OCI-LY7 (cell line): ENCODE measurements at regions not wholly inside any gene's neighbourhood (a gene's known extent, or its start where the extent isn't known, plus 50 kb on each side); places are given as distances from the start of the nearest gene placed in this dataset.

Source experiments
- BruUV-seq: library from RNA; stranded (reverse); fragments of 400-500 nt; replicated peaks from 2 replicates; lab custom pipeline; 2021; lab: Mats Ljungman, UMichigan
- CTCF ChIA-PET: fragments of 300-600 bp; sonication (Branson Sonifier 250); formaldehyde crosslinking; loops from one replicate; lab custom pipeline; 2022; ENCODE audit warnings: antibody characterized with exemption; ENCODE audit not compliant: unreplicated experiment; lab: Charles Lee
- POLR2A ChIA-PET: fragments of 300-600 bp; sonication (Branson Sonifier 250); formaldehyde crosslinking; loops from one replicate; lab custom pipeline; 2022; ENCODE audit warnings: antibody characterized with exemption; lab: Charles Lee
- DNase-seq: peaks from one replicate; pipeline ENCODE4 v3.0.0-alpha.2; 2015; ENCODE audit warnings: low spot score
- H2AFZ ChIP-seq: fragments of 200-600 bp; sonication (generic), shearing (Covaris generic); 2 replicates; pipeline ENCODE4 v1.6.1; 2014; ENCODE audit warnings: mild to moderate bottlenecking, antibody characterized with exemption, low read length, moderate library complexity
- H3K27ac ChIP-seq: fragments of 200-600 bp; sonication (generic); 2 replicates; pipeline ENCODE4 v1.5.1; 2014; ENCODE audit warnings: mixed run types, low read depth, mild to moderate bottlenecking, moderate library complexity, low read length, inconsistent platforms; ENCODE audit not compliant: poor library complexity, severe bottlenecking
- H3K36me3 ChIP-seq: fragments of 200-600 bp; sonication (generic); 2 replicates; pipeline ENCODE4 v1.6.1; 2014; ENCODE audit warnings: mild to moderate bottlenecking, antibody characterized with exemption, low read length, moderate library complexity, mixed read lengths; ENCODE audit not compliant: insufficient read depth
- H3K4me1 ChIP-seq: fragments of 200-600 bp; sonication (generic); 2 replicates; pipeline ENCODE4 v1.5.1; 2014; ENCODE audit warnings: mild to moderate bottlenecking, low read length; ENCODE audit not compliant: insufficient read depth, poor library complexity, severe bottlenecking
- H3K4me2 ChIP-seq: fragments of 200-600 bp; sonication (generic); 2 replicates; pipeline ENCODE4 v1.6.1; 2014; ENCODE audit warnings: mild to moderate bottlenecking, low read length
- H3K4me3 ChIP-seq: fragments of 200-600 bp; sonication (generic); 2 replicates; pipeline ENCODE4 v1.5.1; 2014; ENCODE audit warnings: mild to moderate bottlenecking, low read depth, low read length; ENCODE audit not compliant: poor library complexity, severe bottlenecking
- H3K79me2 ChIP-seq: fragments of 200-600 bp; sonication (generic); 2 replicates; pipeline ENCODE4 v1.6.1; 2016; ENCODE audit warnings: low read depth, mild to moderate bottlenecking, low read length, moderate library complexity, mixed read lengths; ENCODE audit not compliant: insufficient read depth
- H3K9me2 ChIP-seq: fragments of 200-600 bp; sonication (generic); 2 replicates; pipeline ENCODE4 v1.6.1; 2016; ENCODE audit warnings: mild to moderate bottlenecking, low read length, mixed read lengths; ENCODE audit not compliant: insufficient read depth
- H3K9me3 ChIP-seq: fragments of 200-600 bp; sonication (generic); 2 replicates; pipeline ENCODE4 v1.6.1; 2014; ENCODE audit warnings: mild to moderate bottlenecking, mixed run types, low read length, mixed read lengths
- H4K20me1 ChIP-seq: fragments of 200-600 bp; sonication (generic); 2 replicates; pipeline ENCODE4 v1.6.1; 2014; ENCODE audit warnings: mild to moderate bottlenecking, antibody characterized with exemption, low read length, moderate library complexity, mixed read lengths; ENCODE audit not compliant: insufficient read depth
- CTCF ChIP-seq: fragments of 200-600 bp; sonication (generic); conservative IDR thresholded peaks from 2 replicates; pipeline ENCODE4 v1.5.1; 2014; ENCODE audit warnings: mild to moderate bottlenecking, antibody characterized with exemption, low read length, moderate library complexity, mixed read lengths
- EZH2phosphoT487 ChIP-seq: fragments of 200-600 bp; sonication (generic); IDR thresholded peaks from 2 replicates; pipeline ENCODE4 v1.6.1; 2018; ENCODE audit warnings: low read depth, borderline replicate concordance, mild to moderate bottlenecking, mixed run types, antibody characterized with exemption, low read length, moderate library complexity, mixed read lengths
- intact Hi-C: fragments of 100-400 bp; cut with micrococcal nuclease; formaldehyde crosslinking; loops from one replicate; pipeline ENCODE4 v1.10.0; 2022; ENCODE audit not compliant: unreplicated experiment

- no TSS peak for BruUV-seq
- no peaks in the 10 kb centered on the region for H4K20me1 ChIP-seq
- no peak overlapping the region for H3K4me2 ChIP-seq
- no peak overlapping the region for H3K27ac ChIP-seq
- H3K36me3 ChIP-seq = no peaks in the 10 kb centered on the region
- no peak for DNase-seq
- H3K79me2 ChIP-seq = no peaks in the 10 kb centered on the region
- H3K9me3 ChIP-seq = no peaks in the 10 kb centered on the region
- POLR2A ChIA-PET = no interaction called here
- TF ChIP-seq CTCF (no peak), EZH2phosphoT487 (no peak)
- H3K4me1 ChIP-seq = no peaks in the 10 kb centered on the region
- intact Hi-C loops = no loop called here
- H2AFZ ChIP-seq = no peak overlapping the region
- no peaks in the 10 kb centered on the region for H3K9me2 ChIP-seq
- H3K4me3 ChIP-seq = no peak overlapping the region
- CTCF ChIA-PET = no interaction called here
Measured at GRCh38 chr4:45640281-45640680, 483.6 kb downstream of the GABRG1 start.

GRCh38 chr4:45638641-45639040, 485.2 kb downstream of the GABRG1 start:
- Histone ChIP-seq H4K20me1 (no peaks in the 10 kb centered on the region), H3K9me3 (no peaks in the 10 kb centered on the region), H3K4me3 (no peak overlapping the region), H3K79me2 (no peaks in the 10 kb centered on the region), H3K4me1 (no peaks in the 10 kb centered on the region), H2AFZ (no peak overlapping the region), H3K36me3 (no peaks in the 10 kb centered on the region), H3K27ac (no peak overlapping the region), H3K4me2 (no peak overlapping the region), H3K9me2 (no peaks in the 10 kb centered on the region)
- no peak for DNase-seq
- TF ChIP-seq EZH2phosphoT487 (no peak), CTCF (no peak)
- intact Hi-C loops = no loop called here
- no TSS peak for BruUV-seq
- ChIA-PET CTCF (no interaction called here), POLR2A (interaction anchor here (0.8 kb wide), 1 partner anchor 605 kb away, joined by 3 read pairs; no protein-coding TSS in a partner anchor)

GRCh38 chr4:45636175-45636574, 487.7 kb downstream of the GABRG1 start:
- ChIA-PET POLR2A (no interaction called here), CTCF (no interaction called here)
- Histone ChIP-seq H3K4me3 (no peak overlapping the region), H2AFZ (no peak overlapping the region), H3K4me2 (no peak overlapping the region), H3K36me3 (no peaks in the 10 kb centered on the region), H4K20me1 (no peaks in the 10 kb centered on the region), H3K27ac (no peak overlapping the region), H3K79me2 (no peaks in the 10 kb centered on the region), H3K9me3 (no peaks in the 10 kb centered on the region), H3K4me1 (no peaks in the 10 kb centered on the region), H3K9me2 (no peaks in the 10 kb centered on the region)
- TF ChIP-seq CTCF = no peak
- TF ChIP-seq EZH2phosphoT487 = no peak
- no TSS peak for BruUV-seq
- DNase-seq = no peak
- intact Hi-C loops = no loop called here
